HCT116 (cell line): ENCODE measurements at regions not wholly inside any gene's neighbourhood (a gene's known extent, or its start where the extent isn't known, plus 50 kb on each side); places are given as distances from the start of the nearest gene placed in this dataset.

Source experiments
- EGR1 ChIP-seq: IDR thresholded peaks from 2 replicates; pipeline ENCODE4 v1.6.1; 2012; ENCODE audit warnings: low read depth
- ELF1 ChIP-seq: IDR thresholded peaks from 2 replicates; pipeline ENCODE4 v1.6.1; 2012; ENCODE audit warnings: low read depth, borderline replicate concordance
- EZH2 ChIP-seq: fragments of 200-600 bp; sonication (generic); IDR thresholded peaks from 2 replicates; pipeline ENCODE4 v1.6.1; 2017; ENCODE audit warnings: antibody characterized with exemption, mixed run types
- EZH2phosphoT487 ChIP-seq: fragments of 200-600 bp; IDR thresholded peaks from 2 replicates; pipeline ENCODE4 v1.6.1; 2018; ENCODE audit warnings: antibody characterized with exemption, borderline replicate concordance
- POLR2A ChIP-seq: IDR thresholded peaks from 2 replicates; pipeline ENCODE4 v1.7.0; 2011; ENCODE audit warnings: borderline replicate concordance; ENCODE audit not compliant: insufficient read depth, insufficient read length; ENCODE audit errors: extremely low read depth
- POLR2AphosphoS5 ChIP-seq: IDR thresholded peaks from 2 replicates; pipeline ENCODE4 v1.6.1; 2011; ENCODE audit warnings: mild to moderate bottlenecking, low read depth, low read length, moderate library complexity
- ZNF274 ChIP-seq: fragments of 200-500 bp; sonication (Bioruptor generic); IDR thresholded peaks from 2 replicates; pipeline ENCODE4 v1.6.1; 2014; ENCODE audit warnings: mild to moderate bottlenecking, low read depth, low read length, inconsistent platforms
- TF ChIP-seq, protein P1 (sequence below), 3 experiments: fragments of 200-600 bp in 1 of 3; sonication (generic) in 1 of 3; IDR thresholded peaks in 2 of 3; conservative IDR thresholded peaks in 1 of 3; 2 replicates each; pipeline ENCODE4 v1.5.1; 2012 to 2017; ENCODE audit warnings: low read depth in 2 of 3, low read length in 2 of 3, antibody characterized with exemption in 1 of 3, borderline replicate concordance in 1 of 3, control low read depth in 1 of 3, mild to moderate bottlenecking in 1 of 3, mixed read lengths in 1 of 3, mixed run types in 1 of 3, moderate library complexity in 1 of 3; ENCODE audit not compliant: insufficient read depth in 1 of 3
- TF ChIP-seq, protein P2 (sequence below): IDR thresholded peaks from 2 replicates; pipeline ENCODE4 v1.6.1; 2012

DNA sequence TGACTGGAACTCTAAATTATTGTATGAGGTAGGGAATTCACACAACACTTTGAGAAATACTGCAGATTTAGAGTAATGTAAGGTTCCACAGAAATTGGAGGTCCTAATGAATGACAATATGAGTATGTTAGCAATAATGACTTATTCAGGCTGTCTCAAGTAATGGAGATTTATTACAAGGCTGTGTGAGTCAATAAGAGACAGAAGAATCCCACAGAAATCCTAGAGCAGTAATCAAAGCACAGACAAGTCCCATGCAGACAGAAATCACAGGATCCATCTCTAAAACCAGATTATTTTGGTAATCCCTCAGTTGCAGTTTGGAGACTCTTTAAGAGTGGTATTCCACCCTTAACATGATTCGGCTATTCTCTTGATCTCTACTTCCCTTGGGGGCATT lies 83.6 kb downstream of the FAM161A start:
- TF ChIP-seq POLR2A (no peak), POLR2AphosphoS5 (no peak), ELF1 (no peak), ZNF274 (no peak), EZH2phosphoT487 (no peak), EZH2 (no peak), EGR1 (no peak)
- TF ChIP-seq, protein P1, sequence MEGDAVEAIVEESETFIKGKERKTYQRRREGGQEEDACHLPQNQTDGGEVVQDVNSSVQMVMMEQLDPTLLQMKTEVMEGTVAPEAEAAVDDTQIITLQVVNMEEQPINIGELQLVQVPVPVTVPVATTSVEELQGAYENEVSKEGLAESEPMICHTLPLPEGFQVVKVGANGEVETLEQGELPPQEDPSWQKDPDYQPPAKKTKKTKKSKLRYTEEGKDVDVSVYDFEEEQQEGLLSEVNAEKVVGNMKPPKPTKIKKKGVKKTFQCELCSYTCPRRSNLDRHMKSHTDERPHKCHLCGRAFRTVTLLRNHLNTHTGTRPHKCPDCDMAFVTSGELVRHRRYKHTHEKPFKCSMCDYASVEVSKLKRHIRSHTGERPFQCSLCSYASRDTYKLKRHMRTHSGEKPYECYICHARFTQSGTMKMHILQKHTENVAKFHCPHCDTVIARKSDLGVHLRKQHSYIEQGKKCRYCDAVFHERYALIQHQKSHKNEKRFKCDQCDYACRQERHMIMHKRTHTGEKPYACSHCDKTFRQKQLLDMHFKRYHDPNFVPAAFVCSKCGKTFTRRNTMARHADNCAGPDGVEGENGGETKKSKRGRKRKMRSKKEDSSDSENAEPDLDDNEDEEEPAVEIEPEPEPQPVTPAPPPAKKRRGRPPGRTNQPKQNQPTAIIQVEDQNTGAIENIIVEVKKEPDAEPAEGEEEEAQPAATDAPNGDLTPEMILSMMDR (IDR thresholded peaks at IDR 0.05 in 2 of 3, conservative IDR thresholded peaks at IDR 0.05 in 1 of 3; ENCODE audit: borderline replicate concordance in 1 of 3, insufficient read depth in 1 of 3, low read depth in 2 of 3, low read length in 2 of 3) = no peak
- TF ChIP-seq, protein P2, sequence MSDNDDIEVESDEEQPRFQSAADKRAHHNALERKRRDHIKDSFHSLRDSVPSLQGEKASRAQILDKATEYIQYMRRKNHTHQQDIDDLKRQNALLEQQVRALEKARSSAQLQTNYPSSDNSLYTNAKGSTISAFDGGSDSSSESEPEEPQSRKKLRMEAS = no peak
